Ovary (tissue), 7 donors: ENCODE measurements at regions not wholly inside any gene's neighbourhood (a gene's known extent, or its start where the extent isn't known, plus 50 kb on each side); places are given as distances from the start of the nearest gene placed in this dataset.

Experiments used
- DNase-seq, 5 donors: peaks; one replicate each; pipeline ENCODE4 v3.0.0-alpha.2; 2019 to 2020
- H3K27ac ChIP-seq, 2 donors: fragments of 200-600 bp; one replicate each; pipeline versions ENCODE4 v1.5.1 to v1.8.0; 2019 to 2022
- H3K27me3 ChIP-seq: fragments of 200-600 bp; one replicate; pipeline ENCODE4 v1.8.0; 2022
- H3K36me3 ChIP-seq: fragments of 200-600 bp; sonication (generic); one replicate; pipeline ENCODE4 v1.5.1; 2019
- H3K4me1 ChIP-seq: one replicate; pipeline ENCODE4 v1.8.1; 2013; ENCODE audit warnings: mild to moderate bottlenecking, moderate library complexity; ENCODE audit not compliant: insufficient read depth
- H3K4me3 ChIP-seq: fragments of 200-600 bp; sonication (generic); one replicate; pipeline ENCODE4 v1.5.1; 2017
- H3K9me3 ChIP-seq, 2 donors: fragments of 200-600 bp in 1 of 2; sonication (generic) in 1 of 2; one replicate each; pipeline versions ENCODE4 v1.5.1 to v1.8.1; 2013 to 2019; ENCODE audit warnings: mild to moderate bottlenecking in 1 of 2, moderate library complexity in 1 of 2
- EP300 ChIP-seq: sonication (generic); formaldehyde crosslinking; IDR thresholded peaks from one replicate; pipeline ENCODE4 v1.6.1; 2017; ENCODE audit warnings: antibody characterized with exemption
- POLR2A ChIP-seq: fragments of 450-650 bp; IDR thresholded peaks from one replicate; pipeline ENCODE4 v1.6.1; 2017; ENCODE audit warnings: antibody characterized with exemption, mild to moderate bottlenecking, moderate library complexity
- WGBS, 3 donors: extraction: QIAGEN DNeasy Blood & Tissue Kit in 1 of 3; methylation state at CpG; one replicate each; pipeline versions ENCODE4 v1.1.5 to v1.1.7; 2013 to 2017; 5-methylcytosine and 5-hydroxymethylcytosine counted together
- intact Hi-C, 4 donors: fragments of 100-400 bp; cut with DNase I; formaldehyde crosslinking; loops; one replicate each; pipeline versions ENCODE4 v1.11.0 to v1.15.1; 2022 to 2023
- TF ChIP-seq, protein P1 (sequence below), 3 donors: fragments of 450-650 bp in 2 of 3; fragments of 200-600 bp in 1 of 3; IDR thresholded peaks; one replicate each; pipeline versions ENCODE4 v1.5.1 to v1.8.0; 2016 to 2022; ENCODE audit warnings: antibody characterized with exemption in 3 of 3, mild to moderate bottlenecking in 1 of 3
- donor health status: DM: no; HTN: no; CAD: no; lungs with moderate emphysema.
- donor health status: DM: no; HTN: no; CAD: no.
- donor health status: Bipolar disorder and iron deficiency.
- donor health status: DM: no; HTN: no; CAD: no.
- donor health status: DM: yes; HTN: yes; CAD: no.

DNA sequence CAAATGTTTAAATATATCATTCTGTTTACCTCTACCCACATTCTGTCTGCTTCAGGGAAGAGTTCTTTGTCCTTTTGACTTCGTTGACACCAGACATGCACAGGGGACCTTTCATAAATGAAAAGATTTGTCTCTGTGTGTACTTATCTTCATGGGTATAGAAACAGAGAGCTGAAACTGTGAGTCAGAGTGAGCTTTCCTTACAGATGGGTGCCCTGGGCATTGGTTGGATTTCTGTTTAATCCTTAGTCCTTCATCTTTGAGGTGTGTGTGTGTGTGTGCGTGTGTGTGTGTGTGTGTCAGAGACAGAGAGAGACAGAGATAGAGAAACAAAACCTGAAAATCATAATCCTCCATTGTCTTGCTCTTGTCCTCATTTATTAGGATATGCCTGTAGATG, 517.4 kb downstream of the TUSC7 start:
- H3K27me3 ChIP-seq: no peaks in the 10 kb centered on the region
- H3K27ac ChIP-seq: no peak overlapping the region
- no peaks in the 10 kb centered on the region for H3K36me3 ChIP-seq
- WGBS, 3 donors: 59 to 69% (median 67%) methylated on average over 2 of the region's 2 CpGs
- H3K9me3 ChIP-seq: no peaks in the 10 kb centered on the region
- no peaks in the 10 kb centered on the region for H3K4me1 ChIP-seq
- intact Hi-C loops: no loop called here
- no peak for TF ChIP-seq EP300
- TF ChIP-seq, protein P1, sequence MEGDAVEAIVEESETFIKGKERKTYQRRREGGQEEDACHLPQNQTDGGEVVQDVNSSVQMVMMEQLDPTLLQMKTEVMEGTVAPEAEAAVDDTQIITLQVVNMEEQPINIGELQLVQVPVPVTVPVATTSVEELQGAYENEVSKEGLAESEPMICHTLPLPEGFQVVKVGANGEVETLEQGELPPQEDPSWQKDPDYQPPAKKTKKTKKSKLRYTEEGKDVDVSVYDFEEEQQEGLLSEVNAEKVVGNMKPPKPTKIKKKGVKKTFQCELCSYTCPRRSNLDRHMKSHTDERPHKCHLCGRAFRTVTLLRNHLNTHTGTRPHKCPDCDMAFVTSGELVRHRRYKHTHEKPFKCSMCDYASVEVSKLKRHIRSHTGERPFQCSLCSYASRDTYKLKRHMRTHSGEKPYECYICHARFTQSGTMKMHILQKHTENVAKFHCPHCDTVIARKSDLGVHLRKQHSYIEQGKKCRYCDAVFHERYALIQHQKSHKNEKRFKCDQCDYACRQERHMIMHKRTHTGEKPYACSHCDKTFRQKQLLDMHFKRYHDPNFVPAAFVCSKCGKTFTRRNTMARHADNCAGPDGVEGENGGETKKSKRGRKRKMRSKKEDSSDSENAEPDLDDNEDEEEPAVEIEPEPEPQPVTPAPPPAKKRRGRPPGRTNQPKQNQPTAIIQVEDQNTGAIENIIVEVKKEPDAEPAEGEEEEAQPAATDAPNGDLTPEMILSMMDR (IDR thresholded peaks at IDR 0.05): no peak
- TF ChIP-seq POLR2A: no peak
- no peak overlapping the region for H3K4me3 ChIP-seq
- DNase-seq: no peak

DNA sequence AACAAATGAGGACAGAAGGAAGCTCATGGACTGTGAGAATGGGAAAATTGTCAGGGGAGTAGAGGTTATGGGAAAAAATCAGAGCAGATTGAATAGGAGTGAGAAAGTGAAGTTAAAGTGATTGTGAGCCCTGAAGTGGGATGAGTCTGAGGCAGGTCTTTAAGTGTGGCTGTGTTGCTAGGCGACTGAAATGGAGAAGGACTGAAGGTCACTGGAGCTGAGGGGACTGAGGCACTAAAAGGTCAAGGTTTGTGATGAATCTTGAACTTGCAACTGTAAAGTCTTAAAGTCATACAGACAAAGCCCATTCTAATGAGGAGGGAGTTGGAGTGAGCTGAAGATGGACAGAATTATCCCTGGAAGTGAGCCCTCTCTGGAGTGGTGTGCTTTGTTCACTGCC, 518.9 kb downstream of the TUSC7 start:
- Histone ChIP-seq H3K4me3 (no peak overlapping the region), H3K36me3 (no peaks in the 10 kb centered on the region), H3K27me3 (no peaks in the 10 kb centered on the region), H3K4me1 (no peaks in the 10 kb centered on the region), H3K9me3 (no peaks in the 10 kb centered on the region), H3K27ac (no peak overlapping the region)
- intact Hi-C loops: no loop called here
- WGBS, 3 donors: 71 to 92% (median 76%) methylated on average over 1 of the region's 1 CpG
- TF ChIP-seq EP300 (no peak), POLR2A (no peak)
- TF ChIP-seq, protein P1 (IDR thresholded peaks at IDR 0.05): no peak
- DNase-seq: no peak

DNA sequence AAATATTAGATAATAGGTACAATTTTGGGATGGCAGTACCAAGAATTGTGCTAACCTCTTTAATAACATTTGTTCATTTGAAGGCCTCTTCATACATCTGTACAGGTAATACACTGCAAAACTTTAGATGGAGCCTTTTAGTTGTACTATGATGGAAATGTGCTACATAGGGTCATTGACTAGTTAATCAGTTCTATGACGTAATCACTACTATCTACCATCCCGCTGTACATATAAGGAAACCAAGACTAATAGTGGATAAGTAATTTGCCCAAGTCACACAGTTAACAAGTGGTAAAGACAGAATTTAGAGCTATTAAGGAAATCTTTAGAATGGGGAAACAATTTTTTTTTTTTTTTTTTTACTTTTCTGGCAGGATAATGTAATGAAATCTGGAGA, 521.3 kb downstream of the TUSC7 start:
- Histone ChIP-seq H3K9me3 (no peaks in the 10 kb centered on the region), H3K36me3 (no peaks in the 10 kb centered on the region), H3K27me3 (no peaks in the 10 kb centered on the region), H3K27ac (no peak overlapping the region), H3K4me3 (no peak overlapping the region), H3K4me1 (no peaks in the 10 kb centered on the region)
- no peak for DNase-seq
- intact Hi-C loops: no loop called here
- no peak for TF ChIP-seq POLR2A
- TF ChIP-seq EP300: no peak
- TF ChIP-seq, protein P1 (IDR thresholded peaks at IDR 0.05): no peak
- 88 to 94% (median 90%) methylated on average over 2 of the region's 2 CpGs for WGBS, 3 donors

DNA sequence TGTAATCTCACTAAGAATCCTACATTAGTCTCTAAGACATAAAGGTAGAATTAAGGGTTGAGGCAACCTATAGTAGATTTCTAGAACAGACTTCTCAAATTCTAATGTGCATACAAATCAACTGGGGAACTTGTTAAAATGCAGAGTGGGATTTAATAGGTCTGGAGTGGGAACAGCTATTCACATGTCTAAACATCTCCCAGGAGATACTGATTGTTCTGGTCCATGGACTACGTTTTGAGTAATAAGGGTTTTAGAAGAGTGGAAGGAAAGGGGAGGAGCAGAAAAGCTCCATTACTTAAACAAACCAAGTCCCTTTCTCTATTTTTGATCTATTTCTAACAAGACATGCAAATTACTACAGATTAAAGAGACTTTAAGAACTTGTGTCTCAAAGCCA, 524.8 kb downstream of the TUSC7 start:
- 6 to 17% (median 16%) methylated on average over 1 of the region's 1 CpG for WGBS, 3 donors
- intact Hi-C loops: no loop called here
- no peak for DNase-seq
- Histone ChIP-seq H3K27me3 (no peaks in the 10 kb centered on the region), H3K9me3 (no peaks in the 10 kb centered on the region), H3K27ac (no peak overlapping the region), H3K4me1 (no peaks in the 10 kb centered on the region), H3K4me3 (no peak overlapping the region), H3K36me3 (no peaks in the 10 kb centered on the region)
- TF ChIP-seq POLR2A: no peak

DNA sequence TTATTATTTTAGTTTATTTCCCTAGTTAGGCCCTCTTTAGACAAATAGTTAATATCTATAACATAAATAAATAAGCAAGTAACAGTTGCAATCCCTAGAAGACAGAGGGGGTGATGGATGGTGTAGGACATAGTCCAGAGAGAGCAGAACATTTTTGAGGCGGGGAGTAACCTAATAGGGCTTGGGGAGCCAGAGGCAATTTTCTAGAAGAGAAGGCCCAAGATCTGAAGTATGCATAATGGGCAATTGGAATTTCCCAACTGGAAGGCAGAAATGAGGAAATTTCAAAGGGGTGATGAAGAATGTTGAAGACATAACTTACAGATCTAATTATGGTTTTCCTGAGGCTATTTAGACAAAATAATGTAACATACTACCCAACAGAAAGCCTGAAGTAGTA, 525.7 kb downstream of the TUSC7 start:
- Histone ChIP-seq H3K27ac (no peak overlapping the region), H3K27me3 (no peaks in the 10 kb centered on the region), H3K9me3 (no peaks in the 10 kb centered on the region), H3K4me3 (no peak overlapping the region), H3K36me3 (no peaks in the 10 kb centered on the region), H3K4me1 (no peaks in the 10 kb centered on the region)
- 91 to 97% (median 94%) methylated on average over 1 of the region's 1 CpG for WGBS, 3 donors
- intact Hi-C loops: no loop called here
- DNase-seq: no peak
- TF ChIP-seq POLR2A: no peak
- TF ChIP-seq, protein P1 (IDR thresholded peaks at IDR 0.05): no peak
- TF ChIP-seq EP300: no peak
